Activated T-helper 2 cell treated with anti-CD3 and anti-CD28 coated beads, Interferon-gamma antibody, Interleukin-2, Interleukin-4, amounts not matched to agents 10 μg/mL and 5 μg/mL and 100 μg/mL, durations not matched to agents 14 hours and 24 hours and 36 hours (primary cell): ENCODE measurements at regions not wholly inside any gene's neighbourhood (a gene's known extent, or its start where the extent isn't known, plus 50 kb on each side); places are given as distances from the start of the nearest gene placed in this dataset.

Source experiments
- DNase-seq: peaks from one replicate; pipeline ENCODE4 v3.0.0; 2021; ENCODE audit warnings: low spot score
- H3K27ac Mint-ChIP-seq: one replicate; pipeline ENCODE4 v1.8.0; 2021; ENCODE audit warnings: mixed read lengths
- H3K27me3 Mint-ChIP-seq: one replicate; pipeline ENCODE4 v1.8.0; 2021; ENCODE audit warnings: low read depth, mixed read lengths
- H3K36me3 Mint-ChIP-seq: one replicate; pipeline ENCODE4 v1.8.0; 2021; ENCODE audit warnings: low read depth, mixed read lengths
- H3K4me1 Mint-ChIP-seq: one replicate; pipeline ENCODE4 v1.8.0; 2021; ENCODE audit warnings: low read depth, mixed read lengths
- H3K4me3 Mint-ChIP-seq: one replicate; pipeline ENCODE4 v1.8.0; 2021; ENCODE audit warnings: low read depth, mild to moderate bottlenecking, moderate library complexity, mixed read lengths
- H3K9me3 Mint-ChIP-seq: one replicate; pipeline ENCODE4 v1.8.0; 2021; ENCODE audit warnings: mixed read lengths
- intact Hi-C: fragments of 100-400 bp; cut with micrococcal nuclease; formaldehyde crosslinking; loops from one replicate; pipeline ENCODE4 v1.15.1; 2023

DNA sequence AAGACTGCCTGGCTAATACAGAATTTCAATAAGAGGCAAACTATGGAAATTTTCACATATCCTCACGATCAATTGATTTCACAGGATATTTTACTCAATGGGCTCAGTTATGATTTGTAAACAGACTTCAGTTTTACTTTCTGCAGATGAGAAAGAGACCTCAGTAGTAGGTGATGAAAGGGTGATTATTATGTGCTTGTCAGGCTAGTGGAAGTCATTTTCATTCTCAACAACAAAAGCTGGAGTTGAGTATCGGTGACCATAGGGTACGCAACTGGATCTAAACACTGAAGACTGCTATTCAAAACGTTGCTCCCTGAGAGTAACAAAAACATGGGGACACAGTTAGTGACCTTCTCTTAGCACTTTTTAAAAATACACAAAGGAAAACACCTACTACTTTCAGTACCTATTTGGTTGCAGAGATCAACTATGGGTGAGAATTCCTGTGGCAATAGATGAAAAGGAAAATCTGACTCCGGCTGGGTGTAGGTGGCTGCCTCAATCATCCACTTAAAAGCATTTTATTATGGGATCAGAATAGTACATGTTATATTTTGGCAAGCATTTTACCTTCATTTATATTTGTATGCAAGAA is 126.2 kb upstream of the VRK2 start:
- no peaks in the 10 kb centered on the region for H3K9me3 Mint-ChIP-seq
- intact Hi-C loops = no loop called here
- H3K4me3 Mint-ChIP-seq = no peak overlapping the region
- no peak for DNase-seq
- no peaks in the 10 kb centered on the region for H3K4me1 Mint-ChIP-seq
- no peak overlapping the region for H3K27ac Mint-ChIP-seq
- no peaks in the 10 kb centered on the region for H3K36me3 Mint-ChIP-seq
- H3K27me3 Mint-ChIP-seq = no peaks in the 10 kb centered on the region

DNA sequence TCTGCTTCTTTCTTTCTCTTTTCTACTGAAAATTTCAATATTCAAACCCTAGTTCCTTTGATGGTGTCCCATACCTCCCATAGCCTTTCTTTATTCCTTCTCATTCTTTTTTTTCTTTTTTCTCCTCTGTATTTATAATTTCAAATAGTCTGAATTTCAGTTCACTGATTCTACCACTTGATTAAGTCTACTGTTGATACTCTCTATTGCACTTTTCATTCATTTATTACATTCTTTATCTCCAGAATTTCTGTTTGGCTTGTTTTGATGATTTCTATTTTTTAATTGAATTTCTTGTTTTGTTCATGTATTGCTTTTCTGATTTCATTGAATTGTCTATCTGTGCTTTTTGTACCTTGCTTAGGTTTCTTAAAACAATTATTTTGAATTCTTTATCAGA is 111.9 kb upstream of the VRK2 start:
- Mint-ChIP-seq H3K4me1 (no peaks in the 10 kb centered on the region), H3K9me3 (peaks cover 41% of the 10 kb centered on the region), H3K36me3 (peaks cover 3% of the 10 kb centered on the region), H3K27me3 (no peaks in the 10 kb centered on the region), H3K4me3 (no peak overlapping the region), H3K27ac (no peak overlapping the region)
- intact Hi-C loops = no loop called here
- DNase-seq = no peak

DNA sequence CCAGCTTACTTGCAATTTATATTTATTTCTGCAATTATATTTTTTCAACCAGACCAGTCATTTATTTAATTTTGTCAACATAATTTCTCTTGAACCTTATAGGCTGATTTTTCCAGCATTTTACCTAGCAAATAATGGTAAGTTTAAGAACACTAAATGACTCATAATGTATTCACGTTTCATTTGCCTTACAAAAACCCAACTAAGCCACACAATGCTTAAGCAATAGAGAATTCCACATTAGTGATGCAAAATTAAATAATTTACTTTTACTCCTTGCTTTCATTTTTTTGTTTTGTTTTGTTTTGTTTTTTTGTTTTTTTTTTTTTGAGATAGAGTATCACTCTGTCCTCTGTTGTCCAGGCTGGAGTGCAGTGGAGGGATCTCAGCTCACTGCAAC is 110.4 kb upstream of the VRK2 start:
- H3K4me1 Mint-ChIP-seq = no peaks in the 10 kb centered on the region
- DNase-seq = no peak
- peaks cover 41% of the 10 kb centered on the region for H3K9me3 Mint-ChIP-seq
- no peaks in the 10 kb centered on the region for H3K27me3 Mint-ChIP-seq
- intact Hi-C loops = no loop called here
- no peak overlapping the region for H3K4me3 Mint-ChIP-seq
- peaks cover 3% of the 10 kb centered on the region for H3K36me3 Mint-ChIP-seq
- H3K27ac Mint-ChIP-seq = no peak overlapping the region

DNA sequence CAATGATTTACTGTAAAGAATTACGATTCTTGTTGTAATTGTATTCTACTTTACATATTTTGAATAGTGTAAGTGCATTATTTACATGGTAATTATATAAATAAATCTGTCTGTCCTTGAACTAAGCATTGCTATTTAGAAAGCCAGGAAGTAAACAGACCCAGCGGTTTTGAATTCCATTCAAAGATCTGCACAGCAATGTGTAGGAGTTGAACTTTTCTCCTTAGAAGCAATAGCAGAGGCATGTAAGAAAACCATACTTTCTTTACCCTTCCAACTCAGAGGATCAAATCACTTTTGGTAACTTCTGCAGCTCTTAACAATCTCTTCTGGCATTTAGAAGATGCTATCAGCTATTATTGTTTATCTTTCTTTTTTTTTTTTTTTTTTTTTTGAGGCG is 109.2 kb upstream of the VRK2 start:
- H3K4me3 Mint-ChIP-seq = no peak overlapping the region
- H3K27me3 Mint-ChIP-seq = no peaks in the 10 kb centered on the region
- no peak overlapping the region for H3K27ac Mint-ChIP-seq
- H3K9me3 Mint-ChIP-seq = peaks cover 36% of the 10 kb centered on the region
- intact Hi-C loops = no loop called here
- peaks cover 3% of the 10 kb centered on the region for H3K36me3 Mint-ChIP-seq
- no peaks in the 10 kb centered on the region for H3K4me1 Mint-ChIP-seq
- no peak for DNase-seq

DNA sequence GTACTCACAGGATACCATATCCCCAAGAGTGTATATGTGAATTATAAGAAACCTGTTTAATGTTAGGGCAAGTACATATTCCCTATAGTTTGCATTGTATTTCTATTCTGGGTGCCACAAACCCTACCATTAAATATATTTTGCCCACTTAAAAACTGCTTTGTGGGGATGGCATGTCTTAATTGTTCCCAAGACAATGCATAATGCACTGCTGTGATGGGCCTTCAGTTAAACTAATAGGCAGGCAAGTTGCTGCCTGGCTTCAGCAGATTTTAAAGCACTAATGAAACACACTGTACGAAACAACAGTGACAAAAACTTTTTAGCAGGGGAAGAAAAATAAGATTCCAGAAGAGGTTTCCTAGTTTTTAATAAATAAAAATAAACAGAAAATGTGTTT is 104.8 kb upstream of the VRK2 start:
- Mint-ChIP-seq H3K36me3 (no peaks in the 10 kb centered on the region), H3K4me1 (no peaks in the 10 kb centered on the region), H3K4me3 (no peak overlapping the region), H3K9me3 (peaks cover 2% of the 10 kb centered on the region), H3K27ac (no peak overlapping the region), H3K27me3 (no peaks in the 10 kb centered on the region)
- intact Hi-C loops = no loop called here
- no peak for DNase-seq

DNA sequence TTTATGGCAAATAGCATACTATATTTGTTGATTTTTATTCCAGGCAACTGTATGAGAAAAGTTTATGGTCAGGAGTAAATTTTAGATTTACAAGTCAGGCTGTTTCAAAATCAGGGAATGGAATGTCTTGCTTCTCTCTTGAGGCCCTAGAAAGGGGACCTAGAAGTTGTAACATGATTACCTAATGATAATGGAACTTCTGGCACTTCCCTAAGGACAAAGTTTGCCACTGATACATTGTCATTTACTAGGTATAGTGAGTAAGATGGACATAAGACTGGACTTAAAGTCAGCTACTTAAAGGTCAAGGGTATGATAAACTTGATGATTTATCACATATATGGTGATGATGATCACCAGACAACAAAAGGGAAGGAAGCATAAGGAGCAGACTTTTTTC is 103.3 kb upstream of the VRK2 start:
- H3K27ac Mint-ChIP-seq = no peak overlapping the region
- H3K27me3 Mint-ChIP-seq = no peaks in the 10 kb centered on the region
- H3K4me3 Mint-ChIP-seq = no peak overlapping the region
- no peaks in the 10 kb centered on the region for H3K9me3 Mint-ChIP-seq
- no peaks in the 10 kb centered on the region for H3K36me3 Mint-ChIP-seq
- no peaks in the 10 kb centered on the region for H3K4me1 Mint-ChIP-seq
- DNase-seq = no peak
- intact Hi-C loops = no loop called here

DNA sequence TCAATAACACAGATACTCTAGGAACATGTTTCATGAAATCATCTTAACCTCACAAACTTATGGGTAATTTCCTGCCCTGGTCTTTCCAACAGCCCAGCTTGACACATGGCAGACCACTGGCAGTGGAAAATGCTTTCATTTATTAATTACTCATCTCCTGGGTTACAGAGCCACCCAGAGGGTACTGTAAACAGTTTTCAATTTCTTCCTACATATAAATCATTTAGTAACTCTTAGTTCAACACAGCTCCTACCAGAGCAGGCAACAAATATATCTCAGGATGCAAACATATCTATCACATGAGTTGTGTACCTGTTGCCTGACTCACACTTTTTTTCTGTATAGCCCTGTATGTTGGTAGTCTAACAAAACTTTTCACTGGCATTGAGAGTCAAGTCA is 99.2 kb upstream of the VRK2 start:
- intact Hi-C loops = no loop called here
- Mint-ChIP-seq H3K4me3 (no peak overlapping the region), H3K4me1 (no peaks in the 10 kb centered on the region), H3K36me3 (no peaks in the 10 kb centered on the region), H3K27ac (no peak overlapping the region), H3K27me3 (no peaks in the 10 kb centered on the region), H3K9me3 (no peaks in the 10 kb centered on the region)
- DNase-seq = no peak

DNA sequence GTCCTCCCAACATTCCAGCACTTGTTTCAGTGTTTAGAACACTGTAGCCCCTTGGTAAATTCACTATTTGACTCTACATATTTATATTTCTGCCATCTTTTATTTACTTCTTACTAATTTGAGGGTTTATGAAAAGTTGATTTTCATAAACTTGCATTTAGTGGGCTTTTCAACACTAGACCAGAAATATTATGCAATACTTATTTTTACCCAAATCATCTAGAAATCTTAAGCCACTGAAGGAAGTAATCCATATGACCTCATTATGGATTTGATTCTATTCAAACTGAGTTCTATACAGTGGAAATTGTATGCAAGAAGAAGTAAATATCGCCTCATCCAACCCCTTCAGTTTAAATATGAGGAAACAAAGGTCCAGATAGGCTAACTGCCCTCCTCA is 92.6 kb upstream of the VRK2 start:
- Mint-ChIP-seq H3K27ac (no peak overlapping the region), H3K36me3 (no peaks in the 10 kb centered on the region), H3K9me3 (no peaks in the 10 kb centered on the region), H3K4me1 (no peaks in the 10 kb centered on the region), H3K27me3 (no peaks in the 10 kb centered on the region), H3K4me3 (no peak overlapping the region)
- DNase-seq = no peak
- intact Hi-C loops = no loop called here

DNA sequence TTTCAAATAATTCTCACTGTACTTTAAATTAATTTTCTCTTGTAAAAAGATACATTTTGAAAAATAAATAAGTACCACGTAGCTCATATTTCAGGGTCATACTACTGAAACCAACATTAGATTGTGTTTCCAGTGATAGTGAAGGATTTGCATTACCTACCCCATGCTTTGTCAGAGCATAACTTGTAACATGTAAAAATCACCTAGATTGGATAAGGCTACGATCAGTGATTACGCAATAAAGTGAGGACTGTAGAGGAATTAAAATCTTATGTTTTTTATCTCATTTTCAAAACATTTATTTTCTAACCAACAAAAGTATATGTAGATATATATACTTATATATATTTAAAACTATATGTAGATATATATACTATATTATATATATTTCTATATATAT is 89.4 kb upstream of the VRK2 start:
- DNase-seq = no peak
- no peaks in the 10 kb centered on the region for H3K27me3 Mint-ChIP-seq
- H3K9me3 Mint-ChIP-seq = no peaks in the 10 kb centered on the region
- no peak overlapping the region for H3K27ac Mint-ChIP-seq
- no peaks in the 10 kb centered on the region for H3K4me1 Mint-ChIP-seq
- no peaks in the 10 kb centered on the region for H3K36me3 Mint-ChIP-seq
- H3K4me3 Mint-ChIP-seq = no peak overlapping the region
- intact Hi-C loops = no loop called here

DNA sequence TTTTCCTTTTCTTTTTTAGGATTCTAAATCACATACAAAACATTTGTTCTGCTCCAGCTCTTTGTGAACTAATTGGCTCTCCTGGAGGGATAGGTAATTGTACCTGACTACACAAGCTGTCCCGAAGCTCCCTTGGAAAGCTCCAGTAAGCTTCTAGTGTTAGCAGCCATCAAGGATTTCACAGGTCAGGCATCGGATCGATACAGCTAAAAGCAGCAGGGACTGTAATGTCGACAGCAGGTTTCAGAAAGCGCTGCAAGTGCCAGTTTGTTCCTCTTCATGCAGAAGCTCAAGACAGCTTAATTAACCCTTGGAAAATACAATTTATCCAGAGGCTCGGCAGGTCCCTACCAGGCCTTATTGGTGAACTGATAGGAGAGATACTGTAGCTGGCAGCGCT is 87.2 kb upstream of the VRK2 start:
- no peak overlapping the region for H3K4me3 Mint-ChIP-seq

DNA sequence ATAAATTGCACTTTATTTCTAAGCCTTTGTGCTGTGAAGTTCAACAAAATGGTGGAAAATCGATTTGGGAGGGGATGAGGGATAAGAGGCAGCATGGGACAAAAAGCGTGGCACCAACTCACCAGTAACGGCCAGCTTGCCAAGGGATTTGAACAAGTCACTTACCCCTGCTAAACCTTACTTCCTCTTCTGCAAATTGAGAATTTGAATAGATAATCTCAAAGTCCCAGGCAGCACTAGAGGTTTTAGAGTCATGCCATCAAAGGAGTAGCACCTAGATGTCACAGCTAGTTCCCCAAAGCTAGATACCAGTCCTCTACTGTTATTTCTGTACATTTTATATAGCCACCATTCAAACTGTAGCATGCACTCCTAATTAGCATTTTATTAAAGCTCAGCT is 83.7 kb upstream of the VRK2 start:
- H3K9me3 Mint-ChIP-seq = no peaks in the 10 kb centered on the region
- H3K36me3 Mint-ChIP-seq = no peaks in the 10 kb centered on the region
- DNase-seq = no peak
- no peaks in the 10 kb centered on the region for H3K27me3 Mint-ChIP-seq
- intact Hi-C loops = no loop called here
- H3K4me1 Mint-ChIP-seq = no peaks in the 10 kb centered on the region
- no peak overlapping the region for H3K27ac Mint-ChIP-seq
- no peak overlapping the region for H3K4me3 Mint-ChIP-seq

More for the DNA sequence above, 87.2 kb upstream of the VRK2 start:
- no peaks in the 10 kb centered on the region for H3K36me3 Mint-ChIP-seq
- no peak for DNase-seq
- intact Hi-C loops = no loop called here
- H3K27ac Mint-ChIP-seq = no peak overlapping the region
- no peaks in the 10 kb centered on the region for H3K27me3 Mint-ChIP-seq
- no peaks in the 10 kb centered on the region for H3K4me1 Mint-ChIP-seq
- no peaks in the 10 kb centered on the region for H3K9me3 Mint-ChIP-seq

DNA sequence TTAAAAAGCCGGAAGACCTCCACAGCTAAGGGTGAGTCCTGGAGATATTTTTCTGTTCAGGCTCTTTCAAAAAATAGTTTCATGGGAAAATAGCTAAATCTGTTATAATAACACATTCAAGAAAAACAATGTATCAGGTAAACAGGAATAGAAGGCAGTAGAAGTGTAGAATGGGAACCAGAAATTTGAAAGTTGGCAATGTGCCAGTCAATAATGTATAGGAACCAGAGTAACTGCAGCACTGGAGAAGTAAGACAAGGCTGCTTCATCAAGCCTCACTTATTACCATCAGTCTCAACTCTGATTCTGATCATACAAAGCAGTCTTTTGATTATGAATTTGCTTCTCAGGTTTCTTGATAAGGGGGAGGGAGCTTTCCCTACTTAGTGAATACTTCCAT is 81.4 kb upstream of the VRK2 start:
- intact Hi-C loops = no loop called here
- DNase-seq = no peak
- H3K9me3 Mint-ChIP-seq = no peaks in the 10 kb centered on the region
- no peaks in the 10 kb centered on the region for H3K4me1 Mint-ChIP-seq
- no peak overlapping the region for H3K27ac Mint-ChIP-seq
- no peak overlapping the region for H3K4me3 Mint-ChIP-seq
- H3K36me3 Mint-ChIP-seq = no peaks in the 10 kb centered on the region
- no peaks in the 10 kb centered on the region for H3K27me3 Mint-ChIP-seq

DNA sequence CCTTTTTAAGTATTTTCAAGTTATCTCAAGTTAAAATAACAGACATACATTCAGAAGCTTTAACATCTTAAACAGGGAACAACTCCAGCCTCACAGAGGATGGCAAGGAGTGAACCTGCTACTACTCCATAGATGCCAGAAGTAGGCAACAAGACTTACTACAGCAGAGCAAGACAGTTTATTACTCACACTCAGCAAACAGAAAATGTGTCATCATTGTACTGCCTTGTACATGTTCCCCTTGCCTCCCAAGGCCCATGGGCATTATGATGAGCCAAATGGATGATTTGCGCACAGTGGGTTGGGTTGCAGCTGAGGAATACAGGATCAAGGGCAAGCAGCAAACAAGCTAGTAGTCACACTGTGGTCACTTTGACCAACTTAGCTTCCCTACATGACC is 80.6 kb upstream of the VRK2 start:
- intact Hi-C loops = no loop called here
- Mint-ChIP-seq H3K9me3 (no peaks in the 10 kb centered on the region), H3K27me3 (no peaks in the 10 kb centered on the region), H3K4me1 (no peaks in the 10 kb centered on the region), H3K36me3 (no peaks in the 10 kb centered on the region), H3K27ac (no peak overlapping the region), H3K4me3 (no peak overlapping the region)
- no peak for DNase-seq

DNA sequence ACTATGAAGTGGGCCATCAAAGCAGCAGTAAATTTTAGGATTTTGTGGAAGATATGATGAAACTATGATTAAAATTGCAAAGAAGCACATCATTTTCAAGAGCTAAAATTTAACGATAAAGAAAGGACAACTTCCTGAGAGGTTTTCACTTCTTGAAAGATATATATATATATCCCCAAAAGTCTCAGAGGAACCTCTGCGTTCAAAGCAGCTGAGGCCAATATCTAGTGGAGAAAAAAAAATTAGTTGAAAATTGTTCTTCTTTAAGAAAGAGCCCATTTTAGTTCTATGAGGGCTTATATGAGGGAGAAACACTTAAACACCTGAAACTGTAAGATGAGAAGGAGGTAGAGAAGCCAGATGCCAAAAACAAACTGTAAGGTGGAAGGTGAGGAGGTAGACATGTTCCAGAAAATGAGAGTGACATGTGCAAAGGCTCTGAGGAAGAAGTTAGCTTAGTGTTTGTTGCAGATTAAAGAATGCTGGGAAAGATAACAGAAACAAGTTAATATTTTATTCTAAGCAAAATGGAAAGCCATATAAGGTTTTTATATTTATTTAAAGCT is 72.9 kb upstream of the VRK2 start:
- no peaks in the 10 kb centered on the region for H3K9me3 Mint-ChIP-seq
- H3K4me1 Mint-ChIP-seq = no peaks in the 10 kb centered on the region
- peaks cover 4% of the 10 kb centered on the region for H3K27me3 Mint-ChIP-seq
- intact Hi-C loops = no loop called here
- no peak overlapping the region for H3K4me3 Mint-ChIP-seq
- no peaks in the 10 kb centered on the region for H3K36me3 Mint-ChIP-seq
- H3K27ac Mint-ChIP-seq = no peak overlapping the region
- no peak for DNase-seq
